Ovary (tissue), 7 donors: ENCODE measurements at regions not wholly inside any gene's neighbourhood (a gene's known extent, or its start where the extent isn't known, plus 50 kb on each side); places are given as distances from the start of the nearest gene placed in this dataset.

Experiments
- DNase-seq, 5 donors: peaks; one replicate each; pipeline ENCODE4 v3.0.0-alpha.2; 2019 to 2020
- H3K27ac ChIP-seq, 2 donors: fragments of 200-600 bp; one replicate each; pipeline versions ENCODE4 v1.5.1 to v1.8.0; 2019 to 2022
- H3K27me3 ChIP-seq: fragments of 200-600 bp; one replicate; pipeline ENCODE4 v1.8.0; 2022
- H3K36me3 ChIP-seq: fragments of 200-600 bp; sonication (generic); one replicate; pipeline ENCODE4 v1.5.1; 2019
- H3K4me1 ChIP-seq: one replicate; pipeline ENCODE4 v1.8.1; 2013; ENCODE audit warnings: mild to moderate bottlenecking, moderate library complexity; ENCODE audit not compliant: insufficient read depth
- H3K4me3 ChIP-seq: fragments of 200-600 bp; sonication (generic); one replicate; pipeline ENCODE4 v1.5.1; 2017
- H3K9me3 ChIP-seq, 2 donors: fragments of 200-600 bp in 1 of 2; sonication (generic) in 1 of 2; one replicate each; pipeline versions ENCODE4 v1.5.1 to v1.8.1; 2013 to 2019; ENCODE audit warnings: mild to moderate bottlenecking in 1 of 2, moderate library complexity in 1 of 2
- EP300 ChIP-seq: sonication (generic); formaldehyde crosslinking; IDR thresholded peaks from one replicate; pipeline ENCODE4 v1.6.1; 2017; ENCODE audit warnings: antibody characterized with exemption
- POLR2A ChIP-seq: fragments of 450-650 bp; IDR thresholded peaks from one replicate; pipeline ENCODE4 v1.6.1; 2017; ENCODE audit warnings: antibody characterized with exemption, mild to moderate bottlenecking, moderate library complexity
- WGBS, 3 donors: extraction: QIAGEN DNeasy Blood & Tissue Kit in 1 of 3; methylation state at CpG; one replicate each; pipeline versions ENCODE4 v1.1.5 to v1.1.7; 2013 to 2017; 5-methylcytosine and 5-hydroxymethylcytosine counted together
- intact Hi-C, 4 donors: fragments of 100-400 bp; cut with DNase I; formaldehyde crosslinking; loops; one replicate each; pipeline versions ENCODE4 v1.11.0 to v1.15.1; 2022 to 2023
- TF ChIP-seq, protein P1 (sequence below), 3 donors: fragments of 450-650 bp in 2 of 3; fragments of 200-600 bp in 1 of 3; IDR thresholded peaks; one replicate each; pipeline versions ENCODE4 v1.5.1 to v1.8.0; 2016 to 2022; ENCODE audit warnings: antibody characterized with exemption in 3 of 3, mild to moderate bottlenecking in 1 of 3
- donor health status: DM: no; HTN: no; CAD: no; lungs with moderate emphysema.
- donor health status: DM: no; HTN: no; CAD: no.
- donor health status: Bipolar disorder and iron deficiency.
- donor health status: DM: no; HTN: no; CAD: no.
- donor health status: DM: yes; HTN: yes; CAD: no.

GRCh38 chr6:40802481-40802880, 215.3 kb upstream of the LRFN2 start:
- 66 to 67% (median 66%) methylated on average over 5 of the region's 5 CpGs for WGBS, 3 donors
- Histone ChIP-seq H3K36me3 (no peaks in the 10 kb centered on the region), H3K27ac (no peak overlapping the region), H3K4me1 (no peaks in the 10 kb centered on the region), H3K4me3 (no peak overlapping the region), H3K27me3 (no peaks in the 10 kb centered on the region), H3K9me3 (no peaks in the 10 kb centered on the region)
- no peak for DNase-seq
- no peak for TF ChIP-seq POLR2A
- TF ChIP-seq, protein P1, sequence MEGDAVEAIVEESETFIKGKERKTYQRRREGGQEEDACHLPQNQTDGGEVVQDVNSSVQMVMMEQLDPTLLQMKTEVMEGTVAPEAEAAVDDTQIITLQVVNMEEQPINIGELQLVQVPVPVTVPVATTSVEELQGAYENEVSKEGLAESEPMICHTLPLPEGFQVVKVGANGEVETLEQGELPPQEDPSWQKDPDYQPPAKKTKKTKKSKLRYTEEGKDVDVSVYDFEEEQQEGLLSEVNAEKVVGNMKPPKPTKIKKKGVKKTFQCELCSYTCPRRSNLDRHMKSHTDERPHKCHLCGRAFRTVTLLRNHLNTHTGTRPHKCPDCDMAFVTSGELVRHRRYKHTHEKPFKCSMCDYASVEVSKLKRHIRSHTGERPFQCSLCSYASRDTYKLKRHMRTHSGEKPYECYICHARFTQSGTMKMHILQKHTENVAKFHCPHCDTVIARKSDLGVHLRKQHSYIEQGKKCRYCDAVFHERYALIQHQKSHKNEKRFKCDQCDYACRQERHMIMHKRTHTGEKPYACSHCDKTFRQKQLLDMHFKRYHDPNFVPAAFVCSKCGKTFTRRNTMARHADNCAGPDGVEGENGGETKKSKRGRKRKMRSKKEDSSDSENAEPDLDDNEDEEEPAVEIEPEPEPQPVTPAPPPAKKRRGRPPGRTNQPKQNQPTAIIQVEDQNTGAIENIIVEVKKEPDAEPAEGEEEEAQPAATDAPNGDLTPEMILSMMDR (IDR thresholded peaks at IDR 0.05): no peak
- TF ChIP-seq EP300: no peak
- intact Hi-C loops: no loop called here

GRCh38 chr6:40799296-40800140, 212.4 kb upstream of the LRFN2 start:
- no peak for TF ChIP-seq POLR2A
- TF ChIP-seq, protein P1 (IDR thresholded peaks at IDR 0.05): no peak
- TF ChIP-seq EP300: no peak
- no peaks in the 10 kb centered on the region for H3K4me1 ChIP-seq
- H3K4me3 ChIP-seq: no peak overlapping the region
- no peaks in the 10 kb centered on the region for H3K36me3 ChIP-seq
- intact Hi-C loops: no loop called here
- no peak for DNase-seq
- no peak overlapping the region for H3K27ac ChIP-seq
- H3K9me3 ChIP-seq: no peaks in the 10 kb centered on the region
- WGBS, 3 donors: 66 to 71% (median 69%) methylated on average over 8 of the region's 8 CpGs
- no peaks in the 10 kb centered on the region for H3K27me3 ChIP-seq

- TF ChIP-seq POLR2A (no peak), EP300 (no peak)
- TF ChIP-seq, protein P1 (IDR thresholded peaks at IDR 0.05): no peak
- Histone ChIP-seq H3K27ac (no peak overlapping the region), H3K36me3 (no peaks in the 10 kb centered on the region), H3K4me1 (no peaks in the 10 kb centered on the region), H3K4me3 (no peak overlapping the region), H3K9me3 (no peaks in the 10 kb centered on the region), H3K27me3 (no peaks in the 10 kb centered on the region)
- intact Hi-C loops: no loop called here
- no peak for DNase-seq
- 91 to 97% (median 97%) methylated on average over 7 of the region's 7 CpGs for WGBS, 3 donors
These were observed 211.1 kb upstream of the LRFN2 start for GRCh38 chr6:40798069-40798770.

GRCh38 chr6:40796260-40797221, 209.4 kb upstream of the LRFN2 start:
- no peak for DNase-seq
- Histone ChIP-seq H3K36me3 (no peaks in the 10 kb centered on the region), H3K9me3 (no peaks in the 10 kb centered on the region), H3K4me1 (no peaks in the 10 kb centered on the region), H3K27ac (no peak overlapping the region), H3K4me3 (no peak overlapping the region), H3K27me3 (no peaks in the 10 kb centered on the region)
- TF ChIP-seq, protein P1 (IDR thresholded peaks at IDR 0.05): no peak
- TF ChIP-seq EP300: no peak
- TF ChIP-seq POLR2A: no peak
- intact Hi-C loops: no loop called here
- WGBS, 3 donors: 61 to 66% (median 66%) methylated on average over 14 of the region's 14 CpGs
